Muscle of back (tissue), 3 donors: ENCODE measurements at regions not wholly inside any gene's neighbourhood (a gene's known extent, or its start where the extent isn't known, plus 50 kb on each side); places are given as distances from the start of the nearest gene placed in this dataset.
"Not testable (repeated sequence)": the region's sequence is repeated elsewhere in the genome, so short reads cannot be mapped to it uniquely, and the experiment has no call there.

Source experiments
- DNase-seq, 3 donors: peaks; one replicate each; pipeline versions ENCODE4 v3.0.0 to v3.0.0-alpha.2; 2013

- DNase-seq, result no peak
Observed at GRCh38 chr6:137802408-137803182, 64.5 kb upstream of the TNFAIP3 start.

- peak in 2 of 3 donors; percentile 78 to 87 for DNase-seq
Observed at GRCh38 chr6:137804637-137805036, 62.4 kb upstream of the TNFAIP3 start.

- no peak for DNase-seq
Observed at GRCh38 chr6:137805622-137806021, 61.4 kb upstream of the TNFAIP3 start.

- no peak for DNase-seq
Observed at GRCh38 chr6:137806914-137807682, 60.0 kb upstream of the TNFAIP3 start.

GRCh38 chr6:137808191-137808590 lies 58.9 kb upstream of the TNFAIP3 start:
- DNase-seq, result no peak

GRCh38 chr6:137808836-137809315 lies 58.2 kb upstream of the TNFAIP3 start:
- DNase-seq, result no peak

- not testable (repeated sequence) for DNase-seq
Observed at GRCh38 chr6:137809895-137810553, 57.0 kb upstream of the TNFAIP3 start.

- no peak for DNase-seq
Observed at GRCh38 chr6:137810554-137811120, 56.4 kb upstream of the TNFAIP3 start.

GRCh38 chr6:137811121-137811915 lies 55.7 kb upstream of the TNFAIP3 start:
- DNase-seq, result peak in 2 of 3 donors; percentile 46 to 60

- no peak for DNase-seq
Observed at GRCh38 chr6:137811916-137812553, 55.0 kb upstream of the TNFAIP3 start.

GRCh38 chr6:137813308-137813970 lies 53.6 kb upstream of the TNFAIP3 start:
- peak in 1 of 3 donors; percentile 67 for DNase-seq

- DNase-seq, result not testable (repeated sequence)
Observed at GRCh38 chr6:137814030-137814429, 53.0 kb upstream of the TNFAIP3 start.

GRCh38 chr6:137815692-137816091 lies 51.4 kb upstream of the TNFAIP3 start:
- DNase-seq, result no peak

- no peak for DNase-seq
Observed at GRCh38 chr6:137816133-137816579, 50.9 kb upstream of the TNFAIP3 start.

GRCh38 chr6:137816688-137817618 lies 50.1 kb upstream of the TNFAIP3 start:
- DNase-seq, result no peak
